CD1c-positive myeloid dendritic cell (primary cell): ENCODE measurements at regions not wholly inside any gene's neighbourhood (a gene's known extent, or its start where the extent isn't known, plus 50 kb on each side); places are given as distances from the start of the nearest gene placed in this dataset.

Experiments used
- DNase-seq: peaks from one replicate; pipeline ENCODE4 v3.0.0-alpha.2; 2016; ENCODE audit errors: extremely low spot score

GRCh38 chr2:108139521-108139920 lies 100.2 kb upstream of the SULT1C3 start:
- DNase-seq = no peak

- DNase-seq = no peak
These were observed 94.0 kb upstream of the SULT1C3 start for GRCh38 chr2:108145557-108146326.

GRCh38 chr2:108148555-108148954 lies 91.2 kb upstream of the SULT1C3 start:
- no peak for DNase-seq

GRCh38 chr2:108154366-108155061 lies 85.3 kb upstream of the SULT1C3 start:
- DNase-seq = no peak

GRCh38 chr2:108161298-108161697 lies 78.5 kb upstream of the SULT1C3 start:
- no peak for DNase-seq

- no peak for DNase-seq
These were observed 75.5 kb upstream of the SULT1C3 start for GRCh38 chr2:108164318-108164717.

GRCh38 chr2:108165729-108166128 lies 74.0 kb upstream of the SULT1C3 start:
- DNase-seq = no peak

- no peak for DNase-seq
These were observed 72.1 kb upstream of the SULT1C3 start for GRCh38 chr2:108167699-108168098.

GRCh38 chr2:108169982-108170625 lies 69.7 kb upstream of the SULT1C3 start:
- peak; percentile 12 for DNase-seq

- DNase-seq = peak; percentile 8
These were observed 68.1 kb upstream of the SULT1C3 start for GRCh38 chr2:108171657-108172056.

- no peak for DNase-seq
These were observed 57.3 kb upstream of the SULT1C3 start for GRCh38 chr2:108182489-108182888.

- no peak for DNase-seq
These were observed 55.3 kb upstream of the SULT1C3 start for GRCh38 chr2:108184419-108184818.

- DNase-seq = no peak
These were observed 50.5 kb upstream of the SULT1C3 start for GRCh38 chr2:108189316-108189715.
